Endothelial cell of hepatic sinusoid (primary cell): ENCODE measurements at regions not wholly inside any gene's neighbourhood (a gene's known extent, or its start where the extent isn't known, plus 50 kb on each side); places are given as distances from the start of the nearest gene placed in this dataset.
"Not testable (repeated sequence)": the region's sequence is repeated elsewhere in the genome, so short reads cannot be mapped to it uniquely, and the experiment has no call there.

Source experiments
- in situ Hi-C: cut with HindIII; loops from 2 replicates; pipeline ENCODE4 v1.10.0; 2017; ENCODE audit warnings: low sequenced_read_pairs

- in situ Hi-C loops = no loop called here
These were observed 354.6 kb downstream of the LRRC70 start for GRCh38 chr5:62933261-62933660.

- in situ Hi-C loops = no loop called here
These were observed 352.7 kb downstream of the LRRC70 start for GRCh38 chr5:62931153-62931950.

DNA sequence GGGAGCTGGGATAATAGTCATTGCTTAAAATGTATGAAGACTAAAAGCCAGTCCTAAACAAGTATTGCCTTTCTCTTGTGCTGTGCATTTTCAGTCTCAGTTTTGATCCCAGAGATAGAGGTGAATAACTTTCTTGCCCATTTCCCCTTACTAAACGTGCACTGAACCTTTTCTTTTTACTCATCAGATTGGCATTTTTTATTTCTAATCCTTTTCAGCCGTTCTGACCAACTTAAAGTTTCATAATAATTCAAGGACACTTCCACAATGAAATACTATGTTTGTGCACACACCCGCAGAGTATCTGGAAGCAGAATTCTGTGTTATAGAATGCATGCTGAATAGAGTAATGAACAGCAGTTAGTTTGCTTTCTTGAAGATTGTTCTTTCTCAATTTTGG, 343.6 kb downstream of the LRRC70 start:
- in situ Hi-C loops = no loop called here

DNA sequence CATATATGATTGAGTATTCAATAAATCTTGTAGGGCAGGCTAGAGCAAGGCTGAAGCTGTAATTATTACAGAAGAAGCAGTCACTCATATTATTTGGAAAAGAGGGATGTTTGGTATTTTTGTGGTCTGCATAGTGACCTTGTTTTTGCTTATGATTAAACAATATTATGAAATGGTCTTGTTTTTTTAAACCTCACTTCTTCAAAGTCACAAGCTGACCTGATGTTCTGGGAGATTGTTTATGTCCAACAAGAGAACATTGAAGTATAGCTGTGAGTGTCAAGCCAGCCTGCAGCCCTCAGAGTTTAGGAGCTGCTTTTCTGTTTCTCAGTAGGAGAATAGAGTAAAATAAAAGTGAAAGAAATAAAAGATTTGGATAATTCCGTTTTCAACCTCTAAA, 342.2 kb downstream of the LRRC70 start:
- in situ Hi-C loops = no loop called here

DNA sequence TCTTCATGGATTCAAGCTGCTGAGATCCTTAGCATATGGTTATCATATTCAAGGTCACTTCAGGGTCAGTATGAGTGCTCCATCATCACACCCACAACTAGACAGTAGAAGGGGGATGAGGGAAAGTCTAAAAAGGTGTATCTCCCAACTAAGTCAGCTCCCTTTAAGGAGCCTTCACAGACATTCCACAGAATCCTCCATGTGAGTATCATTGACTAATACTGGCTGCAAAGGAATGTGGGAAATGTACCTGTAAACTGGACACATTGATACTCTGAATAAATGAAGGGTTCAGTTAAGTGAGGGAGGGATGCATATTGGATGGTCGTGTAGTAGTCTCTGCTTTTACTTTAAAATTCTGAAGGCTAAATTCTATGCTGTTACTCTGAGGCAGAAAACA, 330.7 kb downstream of the LRRC70 start:
- in situ Hi-C loops = no loop called here

- in situ Hi-C loops = no loop called here
These were observed 323.5 kb downstream of the LRRC70 start for GRCh38 chr5:62902126-62902525.

GRCh38 chr5:62900976-62901375, 322.4 kb downstream of the LRRC70 start:
- in situ Hi-C loops = no loop called here

DNA sequence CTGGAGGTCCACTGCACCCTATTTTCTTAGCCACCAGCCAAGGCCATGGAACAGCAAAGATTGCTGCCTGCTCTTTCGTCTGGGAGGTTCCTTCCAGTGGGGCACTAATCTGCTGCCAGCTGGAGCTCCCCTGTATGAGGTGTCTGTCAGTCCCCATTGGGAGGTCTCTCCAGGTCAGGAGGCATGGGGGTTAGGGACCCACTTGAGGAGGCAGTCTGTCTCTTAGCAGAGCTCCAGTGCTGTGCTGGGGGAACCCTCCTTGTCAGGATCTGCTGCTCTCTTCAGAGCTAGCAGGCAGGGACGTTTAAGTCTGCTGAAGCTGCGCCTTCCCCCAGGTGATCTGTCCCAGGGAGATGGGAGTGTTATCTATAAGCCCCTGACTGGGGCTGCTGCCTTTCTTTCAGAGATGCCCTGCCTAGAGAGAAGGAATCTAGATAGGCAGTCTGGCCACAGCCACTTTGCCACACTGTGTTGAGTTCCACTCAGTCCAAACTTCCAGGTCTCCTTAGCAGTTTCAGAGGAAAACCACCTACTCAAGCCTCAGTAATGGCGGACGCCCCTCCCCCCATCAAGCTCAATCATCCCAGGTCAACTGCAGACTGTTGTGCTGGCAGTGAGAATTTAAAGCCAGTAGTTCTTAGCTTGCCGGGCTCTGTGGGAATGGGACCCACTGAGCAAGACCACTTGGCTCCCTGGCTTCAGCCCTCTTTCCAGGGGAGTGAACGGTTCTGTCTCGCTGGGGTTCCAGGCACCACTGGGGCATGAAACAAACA, 317.7 kb downstream of the LRRC70 start:
- in situ Hi-C loops = no loop called here

GRCh38 chr5:62886603-62887315, 308.1 kb downstream of the LRRC70 start:
- in situ Hi-C loops = no loop called here

DNA sequence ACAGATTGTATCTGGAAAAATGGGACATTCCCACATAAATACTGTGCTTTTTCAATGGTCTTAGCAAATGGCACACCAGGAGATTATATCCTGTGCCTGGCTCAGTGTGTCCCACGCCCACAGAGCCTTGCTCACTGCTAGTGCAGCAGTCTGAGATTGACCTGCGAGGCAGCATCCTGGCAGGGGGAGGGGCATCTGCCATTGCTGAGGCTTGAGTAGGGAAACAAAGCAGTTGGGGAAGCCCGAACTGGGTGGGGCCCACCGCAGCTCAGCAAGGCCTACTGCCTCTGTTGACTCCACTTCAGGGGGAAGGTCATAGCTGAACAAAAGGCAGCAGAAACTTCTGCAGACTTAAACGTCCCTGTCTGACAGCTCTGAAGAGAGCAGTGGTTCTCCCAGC, 258.7 kb downstream of the LRRC70 start:
- in situ Hi-C loops = not testable (repeated sequence)

GRCh38 chr5:62829604-62829986, 251.0 kb downstream of the LRRC70 start:
- in situ Hi-C loops = loop anchor here (10.0 kb wide), 1 partner anchor 135 kb away; no protein-coding TSS in a partner anchor

- in situ Hi-C loops = loop anchor here (10.0 kb wide), 1 partner anchor 134 kb away; no protein-coding TSS in a partner anchor
These were observed 250.4 kb downstream of the LRRC70 start for GRCh38 chr5:62828742-62829603.

GRCh38 chr5:62825623-62826220, 247.1 kb downstream of the LRRC70 start:
- in situ Hi-C loops = loop anchor here (10.0 kb wide), 1 partner anchor 131 kb away; no protein-coding TSS in a partner anchor

DNA sequence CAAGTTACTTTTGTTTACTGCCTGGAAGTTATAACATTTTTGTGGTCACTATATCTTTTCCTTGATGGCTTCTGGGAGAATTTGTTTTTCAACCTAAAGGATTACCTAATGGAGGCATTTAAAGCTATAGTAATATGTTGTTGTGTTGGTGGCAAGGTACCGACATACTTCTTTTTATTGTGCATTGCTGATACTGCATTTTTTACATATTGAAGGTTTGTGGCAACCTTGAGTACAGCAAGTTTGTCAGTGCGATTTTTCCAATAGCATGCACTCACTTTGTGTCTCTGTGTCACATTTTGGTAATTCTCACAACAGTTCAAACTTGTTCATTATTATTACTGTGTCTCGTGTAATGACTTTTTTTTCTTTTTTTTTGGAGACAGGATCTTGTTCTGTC, 246.3 kb downstream of the LRRC70 start:
- in situ Hi-C loops = loop anchor here (10.0 kb wide), 1 partner anchor 130 kb away; no protein-coding TSS in a partner anchor

- in situ Hi-C loops = not testable (repeated sequence)
These were observed 238.4 kb downstream of the LRRC70 start for GRCh38 chr5:62817043-62817442.

DNA sequence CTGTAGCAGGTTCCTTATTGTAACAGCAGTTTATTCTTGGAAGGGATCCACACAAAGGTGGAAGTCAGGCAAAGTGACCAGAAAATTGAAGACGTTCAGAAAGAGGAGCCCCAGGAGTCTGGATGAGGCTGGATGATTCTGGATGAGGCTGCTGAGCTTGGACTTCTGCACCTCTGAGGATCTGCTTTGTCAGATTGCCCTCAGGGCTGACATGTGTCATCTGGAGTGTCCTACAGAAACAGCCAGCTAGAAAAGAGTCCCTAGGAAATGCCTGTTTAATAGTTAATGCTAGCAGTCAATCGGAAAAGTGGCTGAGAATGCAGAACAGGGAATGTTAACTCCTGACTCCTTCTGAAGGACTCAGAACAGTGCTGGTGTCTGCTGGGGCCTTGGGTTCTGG, 236.4 kb downstream of the LRRC70 start:
- in situ Hi-C loops = no loop called here

- in situ Hi-C loops = no loop called here
These were observed 234.1 kb downstream of the LRRC70 start for GRCh38 chr5:62812621-62813255.

DNA sequence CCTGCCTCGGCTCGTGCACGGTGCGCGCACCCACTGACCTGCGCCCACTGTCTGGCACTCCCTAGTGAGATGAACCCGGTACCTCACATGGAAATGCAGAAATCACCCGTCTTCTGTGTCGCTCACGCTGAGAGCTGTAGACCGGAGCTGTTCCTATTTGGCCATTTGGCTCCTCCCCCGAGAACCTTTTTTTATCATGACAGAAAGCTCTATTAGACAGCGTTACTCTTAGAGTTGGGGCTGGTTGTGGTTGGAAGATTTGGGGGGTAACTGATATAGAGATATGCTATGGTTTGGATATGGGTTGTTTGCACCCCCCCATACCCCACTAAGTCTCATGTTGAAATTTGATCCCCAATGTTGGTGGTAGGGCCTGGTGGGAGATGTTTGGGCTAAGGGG, 226.2 kb downstream of the LRRC70 start:
- in situ Hi-C loops = not testable (repeated sequence)

GRCh38 chr5:62795926-62796325, 217.3 kb downstream of the LRRC70 start:
- in situ Hi-C loops = loop anchor here (25.0 kb wide), 1 partner anchor 334 kb away; no protein-coding TSS in a partner anchor
